Chondrocyte (in vitro differentiated cells): ENCODE measurements at regions not wholly inside any gene's neighbourhood (a gene's known extent, or its start where the extent isn't known, plus 50 kb on each side); places are given as distances from the start of the nearest gene placed in this dataset.

ENCODE experiments used
- DNase-seq: peaks from one replicate; pipeline ENCODE4 v3.0.0; 2021; ENCODE audit warnings: mixed read lengths, low spot score
- H3K27ac Mint-ChIP-seq: one replicate; pipeline ENCODE4 v1.8.0; 2021; ENCODE audit warnings: mild to moderate bottlenecking, moderate library complexity, mixed read lengths; ENCODE audit not compliant: unreplicated experiment
- H3K27me3 Mint-ChIP-seq: 2 replicates; pipeline ENCODE4 v1.8.0; 2021; ENCODE audit warnings: low read depth, mixed read lengths
- H3K36me3 Mint-ChIP-seq: 2 replicates; pipeline ENCODE4 v1.8.0; 2021; ENCODE audit warnings: low read depth, mixed read lengths
- H3K4me1 Mint-ChIP-seq: 2 replicates; pipeline ENCODE4 v1.8.0; 2021; ENCODE audit warnings: low read depth, mild to moderate bottlenecking, mixed read lengths
- H3K4me3 Mint-ChIP-seq: one replicate; pipeline ENCODE4 v1.8.0; 2021; ENCODE audit warnings: mild to moderate bottlenecking, moderate library complexity, mixed read lengths; ENCODE audit not compliant: unreplicated experiment
- H3K9me3 Mint-ChIP-seq: 2 replicates; pipeline ENCODE4 v1.8.0; 2021; ENCODE audit warnings: low read depth, mixed read lengths
- TF ChIP-seq, protein P1 (sequence below): fragments of 200-600 bp; sonication (generic); IDR thresholded peaks from 2 replicates; pipeline ENCODE4 v1.5.0; 2021; ENCODE audit warnings: antibody characterized with exemption, mild to moderate bottlenecking, moderate library complexity

DNA sequence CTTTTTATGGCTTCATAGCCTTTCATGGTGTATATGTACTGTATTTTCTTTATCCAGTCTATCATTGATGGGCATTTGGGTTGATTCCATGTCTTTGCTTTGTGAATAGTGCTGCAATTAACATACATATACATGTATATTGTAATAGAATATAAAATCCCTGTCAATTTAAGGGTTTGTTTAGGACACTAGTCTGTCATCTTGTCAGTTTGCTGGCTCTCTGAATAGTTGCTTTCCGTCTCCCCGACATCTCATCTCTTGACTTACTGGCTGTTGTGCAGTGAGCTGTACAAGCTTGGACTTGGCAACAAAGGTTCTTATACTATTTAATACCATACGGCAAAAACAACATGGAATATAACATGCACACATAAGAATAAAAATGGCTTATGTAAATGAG lies 1487.5 kb downstream of the LRRC4C start:
- H3K4me1 Mint-ChIP-seq, result no peaks in the 10 kb centered on the region
- no peak overlapping the region for H3K27ac Mint-ChIP-seq
- H3K36me3 Mint-ChIP-seq, result no peaks in the 10 kb centered on the region
- H3K27me3 Mint-ChIP-seq, result no peaks in the 10 kb centered on the region
- H3K9me3 Mint-ChIP-seq, result peaks cover 7% of the 10 kb centered on the region
- DNase-seq, result no peak
- TF ChIP-seq, protein P1, sequence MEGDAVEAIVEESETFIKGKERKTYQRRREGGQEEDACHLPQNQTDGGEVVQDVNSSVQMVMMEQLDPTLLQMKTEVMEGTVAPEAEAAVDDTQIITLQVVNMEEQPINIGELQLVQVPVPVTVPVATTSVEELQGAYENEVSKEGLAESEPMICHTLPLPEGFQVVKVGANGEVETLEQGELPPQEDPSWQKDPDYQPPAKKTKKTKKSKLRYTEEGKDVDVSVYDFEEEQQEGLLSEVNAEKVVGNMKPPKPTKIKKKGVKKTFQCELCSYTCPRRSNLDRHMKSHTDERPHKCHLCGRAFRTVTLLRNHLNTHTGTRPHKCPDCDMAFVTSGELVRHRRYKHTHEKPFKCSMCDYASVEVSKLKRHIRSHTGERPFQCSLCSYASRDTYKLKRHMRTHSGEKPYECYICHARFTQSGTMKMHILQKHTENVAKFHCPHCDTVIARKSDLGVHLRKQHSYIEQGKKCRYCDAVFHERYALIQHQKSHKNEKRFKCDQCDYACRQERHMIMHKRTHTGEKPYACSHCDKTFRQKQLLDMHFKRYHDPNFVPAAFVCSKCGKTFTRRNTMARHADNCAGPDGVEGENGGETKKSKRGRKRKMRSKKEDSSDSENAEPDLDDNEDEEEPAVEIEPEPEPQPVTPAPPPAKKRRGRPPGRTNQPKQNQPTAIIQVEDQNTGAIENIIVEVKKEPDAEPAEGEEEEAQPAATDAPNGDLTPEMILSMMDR, result no peak
- H3K4me3 Mint-ChIP-seq, result no peak overlapping the region

DNA sequence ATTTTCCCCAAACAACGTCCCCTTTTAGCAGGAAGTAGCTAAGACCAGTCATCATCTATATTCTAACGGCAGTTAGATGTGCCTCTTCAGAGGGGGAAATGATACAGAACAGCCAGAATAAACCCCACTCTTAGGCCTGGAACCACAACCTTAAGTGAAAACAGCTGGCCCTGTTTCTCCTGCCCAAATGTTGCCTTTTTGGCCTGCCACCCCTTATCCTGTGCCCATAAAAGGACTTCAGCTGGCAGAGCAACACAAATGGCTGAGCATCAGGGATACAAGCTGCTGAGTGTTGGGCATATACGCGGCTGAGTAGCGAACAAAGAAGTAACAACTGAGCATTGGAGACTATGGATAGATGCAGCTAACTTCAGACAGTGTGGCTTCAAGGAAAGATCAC lies 1491.4 kb downstream of the LRRC4C start:
- no peak for DNase-seq
- no peaks in the 10 kb centered on the region for H3K36me3 Mint-ChIP-seq
- H3K27ac Mint-ChIP-seq, result no peak overlapping the region
- peaks cover 9% of the 10 kb centered on the region for H3K9me3 Mint-ChIP-seq
- no peaks in the 10 kb centered on the region for H3K27me3 Mint-ChIP-seq
- TF ChIP-seq, protein P1, result no peak
- H3K4me1 Mint-ChIP-seq, result no peaks in the 10 kb centered on the region
- no peak overlapping the region for H3K4me3 Mint-ChIP-seq

DNA sequence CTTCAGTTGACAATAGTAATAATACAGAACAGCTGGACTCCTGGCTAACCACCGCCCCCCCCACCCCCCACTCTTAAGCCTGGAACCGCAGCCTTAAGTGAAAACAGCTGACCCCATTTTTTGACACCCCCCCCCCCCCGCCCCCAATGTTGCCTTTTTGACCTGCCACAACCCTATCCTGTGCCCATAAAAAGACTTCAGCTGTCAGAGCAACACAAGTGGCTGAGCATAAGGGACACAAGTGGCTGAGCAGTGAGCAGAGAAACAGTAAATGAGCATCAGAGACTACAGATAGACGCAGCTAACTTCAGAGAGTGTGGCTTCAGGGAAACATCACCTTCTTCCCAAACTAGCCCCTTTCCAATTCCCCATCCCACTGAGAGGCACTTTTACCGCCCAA lies 1493.8 kb downstream of the LRRC4C start:
- Mint-ChIP-seq H3K4me3 (no peak overlapping the region), H3K27ac (no peak overlapping the region), H3K4me1 (no peaks in the 10 kb centered on the region), H3K36me3 (no peaks in the 10 kb centered on the region), H3K27me3 (no peaks in the 10 kb centered on the region), H3K9me3 (peaks cover 9% of the 10 kb centered on the region)
- TF ChIP-seq, protein P1, result no peak
- DNase-seq, result no peak

DNA sequence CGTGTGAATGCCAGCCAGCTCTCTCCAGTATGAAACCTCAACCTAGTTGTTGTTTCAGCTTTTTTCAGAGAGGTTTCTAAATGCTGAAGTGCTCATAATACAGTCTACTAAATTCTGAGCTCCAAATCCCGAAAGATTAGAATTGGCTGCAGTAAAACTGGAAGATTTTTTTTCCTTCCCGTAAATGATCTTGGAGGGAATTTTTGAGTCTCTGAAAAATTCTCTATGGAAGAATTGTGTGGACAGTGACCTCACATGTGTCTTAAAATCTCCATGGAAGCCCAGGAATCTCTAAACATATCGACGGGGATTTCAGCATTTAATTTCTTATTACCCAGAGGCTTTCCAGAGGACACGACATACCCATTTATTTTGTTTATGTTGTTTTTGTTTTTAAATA lies 1499.2 kb downstream of the LRRC4C start:
- Mint-ChIP-seq H3K9me3 (peaks cover 2% of the 10 kb centered on the region), H3K27me3 (no peaks in the 10 kb centered on the region), H3K4me1 (no peaks in the 10 kb centered on the region), H3K27ac (no peak overlapping the region), H3K4me3 (no peak overlapping the region), H3K36me3 (no peaks in the 10 kb centered on the region)
- no peak for DNase-seq
- TF ChIP-seq, protein P1, result no peak

DNA sequence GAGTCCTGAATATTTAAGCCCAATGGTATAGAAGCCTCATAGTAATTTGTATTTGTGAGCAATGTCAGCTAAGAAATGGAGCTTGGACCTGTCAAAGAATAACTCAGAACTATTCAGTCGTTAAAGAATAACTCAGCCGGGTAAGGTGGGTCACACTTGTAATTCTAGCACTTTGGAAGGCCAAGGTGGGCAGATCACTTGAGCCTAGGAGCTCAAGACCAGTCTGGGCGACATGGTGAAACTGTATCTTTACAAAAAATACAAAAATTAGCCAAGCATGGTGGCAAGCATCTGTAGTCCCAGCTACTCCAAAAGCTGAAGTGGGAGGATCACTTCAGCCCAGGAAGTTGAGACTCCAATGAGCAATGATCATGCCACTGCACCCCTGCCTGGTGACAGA lies 1526.5 kb downstream of the LRRC4C start:
- no peak overlapping the region for H3K4me3 Mint-ChIP-seq
- H3K4me1 Mint-ChIP-seq, result no peaks in the 10 kb centered on the region
- H3K27ac Mint-ChIP-seq, result no peak overlapping the region
- peaks cover 15% of the 10 kb centered on the region for H3K9me3 Mint-ChIP-seq
- TF ChIP-seq, protein P1, result no peak
- no peaks in the 10 kb centered on the region for H3K36me3 Mint-ChIP-seq
- H3K27me3 Mint-ChIP-seq, result no peaks in the 10 kb centered on the region
- no peak for DNase-seq
